ENCODE measurements at regions not wholly inside any gene's neighbourhood (a gene's known extent, or its start where the extent isn't known, plus 50 kb on each side); places are given as distances from the start of the nearest gene placed in this dataset.

DNA sequence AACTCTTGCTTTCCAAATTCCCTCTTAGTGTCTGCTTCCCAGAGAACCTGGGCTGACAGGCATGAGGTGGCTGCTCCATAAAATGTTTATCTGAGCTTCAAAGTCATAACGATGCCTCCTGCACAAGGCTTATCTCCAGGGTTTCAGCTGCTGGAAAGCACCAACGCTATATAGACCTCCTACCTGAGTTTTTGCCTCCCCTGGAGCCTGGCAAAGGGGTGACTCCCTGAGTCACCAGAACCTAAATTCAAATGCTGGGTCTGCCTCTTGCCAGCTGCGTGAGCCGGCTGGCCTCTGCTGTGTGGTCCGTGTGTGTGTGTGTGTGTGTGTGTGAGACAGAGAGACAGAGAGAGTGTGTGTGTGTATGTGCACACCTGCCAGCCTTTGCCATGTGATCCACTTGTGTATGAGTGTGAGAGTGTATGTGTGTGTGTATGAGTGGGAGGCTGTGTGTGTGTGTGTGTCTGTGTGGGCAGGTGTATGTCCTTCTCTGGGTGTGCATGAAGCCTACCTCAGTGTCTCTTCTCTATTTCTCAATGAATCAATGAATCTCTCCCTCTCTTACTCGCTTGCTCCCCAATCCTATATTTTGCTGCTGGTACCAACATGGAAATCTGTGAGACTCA, 714.9 kb downstream of the MATN1 start:
- TF ChIP-seq, protein P1, sequence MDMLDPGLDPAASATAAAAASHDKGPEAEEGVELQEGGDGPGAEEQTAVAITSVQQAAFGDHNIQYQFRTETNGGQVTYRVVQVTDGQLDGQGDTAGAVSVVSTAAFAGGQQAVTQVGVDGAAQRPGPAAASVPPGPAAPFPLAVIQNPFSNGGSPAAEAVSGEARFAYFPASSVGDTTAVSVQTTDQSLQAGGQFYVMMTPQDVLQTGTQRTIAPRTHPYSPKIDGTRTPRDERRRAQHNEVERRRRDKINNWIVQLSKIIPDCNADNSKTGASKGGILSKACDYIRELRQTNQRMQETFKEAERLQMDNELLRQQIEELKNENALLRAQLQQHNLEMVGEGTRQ (IDR thresholded peaks at IDR 0.05) = no peak
- TF ChIP-seq, protein P2, sequence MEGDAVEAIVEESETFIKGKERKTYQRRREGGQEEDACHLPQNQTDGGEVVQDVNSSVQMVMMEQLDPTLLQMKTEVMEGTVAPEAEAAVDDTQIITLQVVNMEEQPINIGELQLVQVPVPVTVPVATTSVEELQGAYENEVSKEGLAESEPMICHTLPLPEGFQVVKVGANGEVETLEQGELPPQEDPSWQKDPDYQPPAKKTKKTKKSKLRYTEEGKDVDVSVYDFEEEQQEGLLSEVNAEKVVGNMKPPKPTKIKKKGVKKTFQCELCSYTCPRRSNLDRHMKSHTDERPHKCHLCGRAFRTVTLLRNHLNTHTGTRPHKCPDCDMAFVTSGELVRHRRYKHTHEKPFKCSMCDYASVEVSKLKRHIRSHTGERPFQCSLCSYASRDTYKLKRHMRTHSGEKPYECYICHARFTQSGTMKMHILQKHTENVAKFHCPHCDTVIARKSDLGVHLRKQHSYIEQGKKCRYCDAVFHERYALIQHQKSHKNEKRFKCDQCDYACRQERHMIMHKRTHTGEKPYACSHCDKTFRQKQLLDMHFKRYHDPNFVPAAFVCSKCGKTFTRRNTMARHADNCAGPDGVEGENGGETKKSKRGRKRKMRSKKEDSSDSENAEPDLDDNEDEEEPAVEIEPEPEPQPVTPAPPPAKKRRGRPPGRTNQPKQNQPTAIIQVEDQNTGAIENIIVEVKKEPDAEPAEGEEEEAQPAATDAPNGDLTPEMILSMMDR (IDR thresholded peaks at IDR 0.05) = no peak
- TF ChIP-seq SREBF2 (IDR thresholded peaks at IDR 0.05) (no peak), POLR2A (IDR thresholded peaks at IDR 0.05; ENCODE audit: low read length) (no peak)
